PC-3 (cell line): ENCODE measurements at regions not wholly inside any gene's neighbourhood (a gene's known extent, or its start where the extent isn't known, plus 50 kb on each side); places are given as distances from the start of the nearest gene placed in this dataset.

Experiments used
- CTCF ChIP-seq: fragments of 300-600 bp; sonication (generic); conservative IDR thresholded peaks from 2 replicates; pipeline ENCODE4 v1.5.1; 2017; ENCODE audit warnings: antibody characterized with exemption, low read depth, mild to moderate bottlenecking, low read length
- EZH2phosphoT487 ChIP-seq: fragments of 300-600 bp; sonication (generic); IDR thresholded peaks from 2 replicates; pipeline ENCODE4 v1.6.1; 2018; ENCODE audit warnings: mild to moderate bottlenecking, antibody characterized with exemption, low read length, borderline replicate concordance

GRCh38 chr5:118653872-118654271 is 334.5 kb downstream of the DTWD2 start:
- TF ChIP-seq EZH2phosphoT487 (no peak), CTCF (no peak)
